Liver (tissue), 8 donors: ENCODE measurements at regions not wholly inside any gene's neighbourhood (a gene's known extent, or its start where the extent isn't known, plus 50 kb on each side); places are given as distances from the start of the nearest gene placed in this dataset.

Experiments used
- DNase-seq: peaks from one replicate; pipeline ENCODE4 v3.0.0-alpha.2; 2017; ENCODE audit warnings: low spot score
- H3K27ac ChIP-seq, 2 donors: one replicate each; pipeline ENCODE4 v1.7.0; 2013; ENCODE audit warnings: inconsistent platforms in 2 of 2, low read length in 2 of 2, control low read depth in 1 of 2, low read depth in 1 of 2, mild to moderate bottlenecking in 1 of 2
- H3K27me3 ChIP-seq, 4 donors: one replicate each; pipeline versions ENCODE4 v1.6.1 to v1.7.0; 2013; ENCODE audit warnings: low read length in 3 of 4, inconsistent platforms in 1 of 4, mild to moderate bottlenecking in 1 of 4, moderate library complexity in 1 of 4; ENCODE audit not compliant: control insufficient read depth in 4 of 4, insufficient read depth in 4 of 4
- H3K36me3 ChIP-seq, 4 donors: one replicate each; pipeline versions ENCODE4 v1.6.1 to v1.7.0; 2013; ENCODE audit warnings: low read length in 3 of 4, mild to moderate bottlenecking in 3 of 4, low read depth in 1 of 4, moderate library complexity in 1 of 4; ENCODE audit not compliant: control insufficient read depth in 4 of 4, insufficient read depth in 3 of 4
- H3K4me1 ChIP-seq, 4 donors: one replicate each; pipeline versions ENCODE4 v1.6.1 to v1.7.0; 2013; ENCODE audit warnings: low read length in 3 of 4, mild to moderate bottlenecking in 3 of 4, moderate library complexity in 1 of 4; ENCODE audit not compliant: control insufficient read depth in 4 of 4, insufficient read depth in 4 of 4
- H3K4me3 ChIP-seq, 3 donors: one replicate each; pipeline versions ENCODE4 v1.6.1 to v1.7.0; 2013; ENCODE audit warnings: low read length in 3 of 3, control low read depth in 1 of 3, low read depth in 1 of 3, mild to moderate bottlenecking in 1 of 3
- H3K9ac ChIP-seq, 2 donors: one replicate each; pipeline ENCODE4 v1.7.0; 2013; ENCODE audit warnings: low read length in 2 of 2, mild to moderate bottlenecking in 2 of 2, moderate library complexity in 2 of 2, control low read depth in 1 of 2, low read depth in 1 of 2
- H3K9me3 ChIP-seq, 4 donors: one replicate each; pipeline versions ENCODE4 v1.6.1 to v1.7.0; 2013; ENCODE audit warnings: low read length in 3 of 4; ENCODE audit not compliant: control insufficient read depth in 4 of 4
- ATF3 ChIP-seq: IDR thresholded peaks from 2 replicates; pipeline ENCODE4 v1.6.1; 2016; ENCODE audit warnings: antibody characterized with exemption
- CTCF ChIP-seq: fragments of 150-350 bp; IDR thresholded peaks from 2 replicates; pipeline ENCODE4 v1.5.1; 2017; ENCODE audit warnings: improper control_type of control experiment, low read depth, low read length; ENCODE audit not compliant: missing input control
- EGR1 ChIP-seq, 2 donors: IDR thresholded peaks; 2 replicates each; pipeline ENCODE4 v1.6.1; 2016 to 2018; ENCODE audit warnings: antibody characterized with exemption in 2 of 2, low read depth in 2 of 2
- FOXA1 ChIP-seq: IDR thresholded peaks from 2 replicates; pipeline ENCODE4 v1.6.1; 2016; ENCODE audit warnings: antibody characterized with exemption
- FOXA2 ChIP-seq: IDR thresholded peaks from 2 replicates; pipeline ENCODE4 v1.6.1; 2016; ENCODE audit warnings: antibody characterized with exemption
- HNF4A ChIP-seq, 2 donors: conservative IDR thresholded peaks; 2 replicates each; pipeline ENCODE4 v1.6.1; 2016; ENCODE audit warnings: antibody characterized with exemption in 2 of 2, mild to moderate bottlenecking in 2 of 2
- HNF4G ChIP-seq: IDR thresholded peaks from 2 replicates; pipeline ENCODE4 v1.6.1; 2016; ENCODE audit warnings: antibody characterized with exemption
- JUND ChIP-seq, 2 donors: IDR thresholded peaks; 2 replicates each; pipeline ENCODE4 v1.6.1; 2016; ENCODE audit warnings: antibody characterized with exemption in 2 of 2
- NR2F2 ChIP-seq: IDR thresholded peaks from 2 replicates; pipeline ENCODE4 v1.6.1; 2016; ENCODE audit warnings: antibody characterized with exemption
- RAD21 ChIP-seq, 2 donors: IDR thresholded peaks; 2 replicates each; pipeline ENCODE4 v1.6.1; 2016; ENCODE audit warnings: antibody characterized with exemption in 2 of 2, mild to moderate bottlenecking in 2 of 2
- REST ChIP-seq: IDR thresholded peaks from 2 replicates; pipeline ENCODE4 v1.6.1; 2016; ENCODE audit warnings: antibody characterized with exemption, mild to moderate bottlenecking
- RXRA ChIP-seq, 2 donors: IDR thresholded peaks; 2 replicates each; pipeline ENCODE4 v1.6.1; 2017 to 2018; ENCODE audit warnings: antibody characterized with exemption in 2 of 2, mild to moderate bottlenecking in 1 of 2
- TAF1 ChIP-seq: conservative IDR thresholded peaks from 2 replicates; pipeline ENCODE4 v1.6.1; 2016; ENCODE audit warnings: antibody characterized with exemption, mild to moderate bottlenecking
- WGBS: extraction: QIAGEN DNeasy Blood & Tissue Kit; methylation state at CpG from one replicate; pipeline ENCODE4 v1.1.7; 2013; 5-methylcytosine and 5-hydroxymethylcytosine counted together
- donor health status: healthy.
- donor health status: healthy.
- donor health status: healthy.
- donor health status: healthy.
- donor health status: healthy.

- Histone ChIP-seq H3K27ac (no peak overlapping the region), H3K4me1 (no peaks in the 10 kb centered on the region), H3K27me3 (no peaks in the 10 kb centered on the region), H3K9ac (no peak overlapping the region), H3K4me3 (no peak overlapping the region), H3K36me3 (no peaks in the 10 kb centered on the region), H3K9me3 (no peaks in the 10 kb centered on the region)
- no peak for DNase-seq
- 65% methylated on average over 8 of the region's 8 CpGs for WGBS
- no peak for TF ChIP-seq REST
- no peak for TF ChIP-seq TAF1
- no peak for TF ChIP-seq FOXA2
- no peak for TF ChIP-seq RAD21 (IDR thresholded peaks at IDR 0.05)
- TF ChIP-seq NR2F2: no peak
- TF ChIP-seq HNF4A (conservative IDR thresholded peaks at IDR 0.05): no peak
- no peak for TF ChIP-seq FOXA1
- TF ChIP-seq ATF3: no peak
- TF ChIP-seq CTCF: no peak
Observed at GRCh38 chr2:12314127-12314760, 402.5 kb upstream of the TRIB2 start.

- H3K36me3 ChIP-seq: no peaks in the 10 kb centered on the region
- DNase-seq: no peak
- H3K9me3 ChIP-seq: no peaks in the 10 kb centered on the region
- no peak overlapping the region for H3K9ac ChIP-seq
- TF ChIP-seq HNF4G (no peak), FOXA2 (no peak), RAD21 (IDR thresholded peaks at IDR 0.05) (no peak), NR2F2 (no peak), HNF4A (conservative IDR thresholded peaks at IDR 0.05) (no peak), RXRA (IDR thresholded peaks at IDR 0.05) (no peak), EGR1 (IDR thresholded peaks at IDR 0.05; ENCODE audit: low read depth in 2 of 2) (no peak), JUND (IDR thresholded peaks at IDR 0.05) (no peak), CTCF (no peak)
- no peak overlapping the region for H3K4me3 ChIP-seq
- WGBS: 77% methylated on average over 3 of the region's 3 CpGs
- H3K27ac ChIP-seq: no peak overlapping the region
- H3K4me1 ChIP-seq: no peaks in the 10 kb centered on the region
- H3K27me3 ChIP-seq: no peaks in the 10 kb centered on the region
Observed at GRCh38 chr2:12315224-12315623, 401.5 kb upstream of the TRIB2 start.
